GM12891 (cell line): ENCODE measurements at regions not wholly inside any gene's neighbourhood (a gene's known extent, or its start where the extent isn't known, plus 50 kb on each side); places are given as distances from the start of the nearest gene placed in this dataset.
"Not testable (repeated sequence)": the region's sequence is repeated elsewhere in the genome, so short reads cannot be mapped to it uniquely, and the experiment has no call there.

Experiments used
- DNase-seq: peaks from one replicate; pipeline ENCODE4 v3.0.0; 2011; ENCODE audit warnings: low spot score; ENCODE audit not compliant: insufficient read length
- FAIRE-seq: peaks from 2 replicates; lab custom pipeline; 2011; peaks lifted over from hg19 to GRCh38; lab: Jason Lieb, UNC
- PAX5 ChIP-seq: IDR thresholded peaks from 2 replicates; pipeline ENCODE4 v1.6.1; 2011; ENCODE audit warnings: low read length, moderate library complexity, mild to moderate bottlenecking; ENCODE audit not compliant: insufficient read depth, severe bottlenecking
- POLR2A ChIP-seq: IDR thresholded peaks from 2 replicates; pipeline ENCODE4 v1.6.1; 2011; ENCODE audit warnings: low read depth, low read length, control low read depth
- POLR2AphosphoS5 ChIP-seq: IDR thresholded peaks from 2 replicates; pipeline ENCODE4 v1.6.1; 2011; ENCODE audit warnings: low read depth, low read length, control low read depth
- POU2F2 ChIP-seq: IDR thresholded peaks from 2 replicates; pipeline ENCODE4 v1.6.1; 2011; ENCODE audit warnings: low read depth, mild to moderate bottlenecking, control low read depth, low read length, moderate library complexity
- SPI1 ChIP-seq: IDR thresholded peaks from 2 replicates; pipeline ENCODE4 v1.6.1; 2011; ENCODE audit warnings: low read depth, low read length, control low read depth
- TAF1 ChIP-seq: IDR thresholded peaks from 2 replicates; pipeline ENCODE4 v1.6.1; 2011; ENCODE audit warnings: low read depth, low read length, control low read depth

- not testable (repeated sequence) for FAIRE-seq, DNase-seq
These were observed 52.3 kb upstream of the MARK1 start for GRCh38 chr1:220475608-220476007.

GRCh38 chr1:220475141-220475540 lies 52.8 kb upstream of the MARK1 start:
- FAIRE-seq: not testable (repeated sequence)

DNA sequence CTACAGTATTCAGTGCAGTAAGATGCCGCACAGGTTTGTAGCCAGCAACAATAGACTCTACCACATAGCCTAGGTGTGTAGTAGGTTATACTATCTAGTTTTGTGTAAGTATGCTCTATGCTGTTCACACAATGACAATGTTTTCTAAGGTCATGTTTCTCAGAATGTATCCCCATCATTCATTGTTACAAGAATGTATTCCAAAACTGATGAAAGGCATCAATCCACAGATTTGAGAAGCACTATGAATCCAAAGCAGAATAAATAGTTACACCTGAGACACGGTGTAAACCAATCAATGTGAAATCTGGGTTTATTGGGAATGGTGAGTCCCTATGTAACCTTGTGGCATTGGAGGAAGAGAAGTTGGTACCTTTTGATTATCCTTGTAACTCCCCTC lies 54.5 kb upstream of the MARK1 start:
- no peak for FAIRE-seq
- no peak for DNase-seq
- TF ChIP-seq POLR2A (no peak), PAX5 (no peak), TAF1 (no peak), POU2F2 (no peak)

More at GRCh38 chr1:220475141-220475540, 52.8 kb upstream of the MARK1 start:
- DNase-seq: not testable (repeated sequence)

GRCh38 chr1:220462752-220463151 lies 65.2 kb upstream of the MARK1 start:
- FAIRE-seq (no peak), DNase-seq (no peak)
- TF ChIP-seq POLR2A (no peak), TAF1 (no peak), PAX5 (no peak)

DNA sequence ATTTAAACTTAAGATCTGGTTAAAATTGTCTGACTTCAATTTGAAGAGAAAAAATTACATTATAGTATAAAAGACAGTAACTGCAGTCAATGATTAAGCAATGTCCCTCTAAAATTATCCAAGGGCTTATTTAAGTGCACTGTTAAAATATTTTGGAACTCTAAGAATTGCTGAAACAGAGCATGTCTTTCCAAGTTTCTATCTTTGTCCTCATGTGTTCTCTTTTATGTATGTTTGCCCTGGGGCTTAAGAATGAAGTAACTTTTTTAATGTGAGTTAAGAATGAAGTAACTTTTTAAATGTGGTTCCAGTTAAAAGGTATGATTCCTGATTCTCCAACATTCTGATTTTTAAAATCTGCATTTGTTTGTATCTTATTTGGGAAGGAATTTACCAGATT lies 69.0 kb upstream of the MARK1 start:
- no peak for DNase-seq
- no peak for TF ChIP-seq PAX5
- no peak for TF ChIP-seq POLR2AphosphoS5
- no peak for TF ChIP-seq SPI1
- no peak for FAIRE-seq

DNA sequence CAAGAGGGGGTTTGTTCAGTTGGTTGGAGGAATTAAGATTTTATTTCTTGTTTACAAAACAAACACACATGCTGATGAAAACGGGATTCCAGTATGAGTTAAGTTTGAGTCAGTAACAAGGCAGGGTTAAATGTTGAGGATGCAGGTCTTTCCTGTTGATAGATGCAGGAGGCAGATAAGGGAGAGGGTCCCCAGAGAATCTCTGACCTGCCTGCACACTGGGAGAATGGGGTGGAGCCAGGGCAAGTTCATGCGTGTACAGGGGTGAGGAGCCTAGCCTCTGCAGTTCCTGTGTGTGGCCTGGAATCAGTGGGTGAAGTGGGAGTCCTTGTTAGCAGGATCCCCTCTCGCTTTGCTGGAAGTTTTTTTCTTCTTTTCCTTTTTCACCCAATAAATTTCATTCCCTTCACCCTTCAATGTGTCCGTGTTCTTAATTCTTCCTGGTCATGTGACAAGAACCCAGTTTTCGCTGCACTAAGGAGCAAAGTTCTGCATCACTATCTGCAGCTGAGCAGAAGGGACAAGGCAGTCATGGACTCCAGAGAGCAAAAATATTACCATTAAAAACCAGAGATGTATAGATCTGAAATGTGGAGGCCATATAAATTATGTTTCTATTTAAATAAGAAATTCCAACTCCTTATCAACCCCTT lies 69.9 kb upstream of the MARK1 start:
- no peak for FAIRE-seq
- DNase-seq: no peak
- TF ChIP-seq SPI1: no peak
- no peak for TF ChIP-seq TAF1
- no peak for TF ChIP-seq PAX5
- no peak for TF ChIP-seq POLR2AphosphoS5
- TF ChIP-seq POLR2A: no peak
- no peak for TF ChIP-seq POU2F2

- no peak for DNase-seq
- FAIRE-seq: no peak
These were observed 72.4 kb upstream of the MARK1 start for GRCh38 chr1:220455559-220455958.

GRCh38 chr1:220454155-220454777 lies 73.7 kb upstream of the MARK1 start:
- TF ChIP-seq POLR2A (no peak), PAX5 (no peak), SPI1 (no peak), POU2F2 (no peak)
- FAIRE-seq: no peak
- DNase-seq: no peak

More at GRCh38 chr1:220455559-220455958, 72.4 kb upstream of the MARK1 start:
- TF ChIP-seq SPI1: no peak
- TF ChIP-seq POLR2AphosphoS5: no peak
- TF ChIP-seq POLR2A: no peak
- no peak for TF ChIP-seq POU2F2
- no peak for TF ChIP-seq PAX5
- no peak for TF ChIP-seq TAF1

- no peak for TF ChIP-seq POU2F2
- FAIRE-seq (no peak), DNase-seq (no peak)
These were observed 74.6 kb upstream of the MARK1 start for GRCh38 chr1:220453371-220453770.

GRCh38 chr1:220451532-220451931 lies 76.4 kb upstream of the MARK1 start:
- TF ChIP-seq PAX5 (no peak), POU2F2 (no peak), POLR2A (no peak), POLR2AphosphoS5 (no peak), TAF1 (no peak), SPI1 (no peak)
- DNase-seq (no peak), FAIRE-seq (no peak)

GRCh38 chr1:220450927-220451326 lies 77.0 kb upstream of the MARK1 start:
- FAIRE-seq: no peak
- no peak for TF ChIP-seq POLR2A
- no peak for TF ChIP-seq PAX5
- no peak for TF ChIP-seq POLR2AphosphoS5
- no peak for TF ChIP-seq SPI1
- no peak for TF ChIP-seq TAF1
- no peak for TF ChIP-seq POU2F2
- DNase-seq: no peak
